GM19240 (cell line): ENCODE measurements at regions not wholly inside any gene's neighbourhood (a gene's known extent, or its start where the extent isn't known, plus 50 kb on each side); places are given as distances from the start of the nearest gene placed in this dataset.

ENCODE experiments used
- DNase-seq: peaks from one replicate; pipeline ENCODE4 v3.0.0; 2011; ENCODE audit warnings: low spot score; ENCODE audit not compliant: insufficient read length

GRCh38 chr2:145325485-145325884, 805.6 kb upstream of the ZEB2 start:
- DNase-seq: no peak

GRCh38 chr2:145324748-145325147, 804.8 kb upstream of the ZEB2 start:
- DNase-seq: no peak

- DNase-seq: no peak
Observed at GRCh38 chr2:145323512-145323911, 803.6 kb upstream of the ZEB2 start.

DNA sequence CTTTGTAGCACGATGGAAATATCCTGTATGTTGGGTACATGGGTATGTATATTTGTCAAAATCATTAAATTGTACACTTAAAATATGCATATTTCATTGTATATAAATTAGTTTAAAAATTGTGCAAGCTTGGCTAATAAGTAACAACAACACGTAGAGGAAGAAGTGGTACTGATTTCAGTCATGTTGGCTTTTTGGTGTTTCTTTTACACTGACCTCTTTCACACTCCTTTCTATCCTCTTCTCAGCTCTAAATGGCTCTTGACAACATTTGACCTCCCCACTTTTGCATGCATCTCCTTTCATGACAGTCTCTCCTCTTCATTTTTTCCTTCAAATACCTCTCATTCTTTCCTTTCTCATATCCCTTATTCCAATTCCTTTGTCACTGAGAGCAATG, 801.4 kb upstream of the ZEB2 start:
- DNase-seq: no peak

GRCh38 chr2:145316496-145316895, 796.6 kb upstream of the ZEB2 start:
- no peak for DNase-seq

DNA sequence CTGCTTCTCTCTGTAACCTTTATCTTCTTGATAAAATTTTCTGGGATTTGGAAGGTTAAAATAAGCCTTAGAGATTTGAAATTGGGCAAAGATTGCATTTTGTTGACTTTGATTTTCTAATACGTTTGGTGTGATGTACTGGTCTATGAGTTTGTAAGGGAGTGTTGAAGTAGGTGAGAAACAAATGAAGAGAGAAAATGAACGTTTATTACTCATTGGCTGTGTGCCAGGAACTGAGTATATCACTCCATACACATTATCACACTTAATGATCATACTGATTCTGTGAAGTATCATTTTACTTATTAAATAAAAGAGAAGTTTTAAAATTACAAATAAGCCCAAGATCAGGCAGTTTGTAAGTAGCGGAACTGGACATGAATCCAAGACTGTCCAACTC, 795.1 kb upstream of the ZEB2 start:
- DNase-seq: no peak

- no peak for DNase-seq
Observed at GRCh38 chr2:145314119-145314633, 794.3 kb upstream of the ZEB2 start.

- no peak for DNase-seq
Observed at GRCh38 chr2:145305889-145306288, 786.0 kb upstream of the ZEB2 start.

DNA sequence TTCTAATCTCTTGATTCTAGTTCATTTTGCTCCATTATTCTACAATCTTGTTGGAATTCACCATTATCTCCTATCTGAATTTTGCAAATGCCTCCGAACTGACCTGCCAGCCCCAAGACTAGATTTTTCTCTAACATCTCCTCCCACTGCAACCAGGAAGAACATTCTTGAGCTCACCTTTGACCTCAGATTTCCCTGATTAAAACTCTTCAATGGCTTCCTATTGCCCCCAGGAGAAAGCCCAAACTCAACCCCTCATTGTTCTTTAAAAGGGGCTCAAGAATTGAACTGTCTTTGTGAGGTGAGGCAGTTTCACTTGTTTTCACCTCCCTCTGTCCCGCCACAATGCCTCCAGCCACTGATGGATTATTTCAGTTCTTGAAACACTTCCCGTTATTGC, 784.6 kb upstream of the ZEB2 start:
- DNase-seq: no peak

DNA sequence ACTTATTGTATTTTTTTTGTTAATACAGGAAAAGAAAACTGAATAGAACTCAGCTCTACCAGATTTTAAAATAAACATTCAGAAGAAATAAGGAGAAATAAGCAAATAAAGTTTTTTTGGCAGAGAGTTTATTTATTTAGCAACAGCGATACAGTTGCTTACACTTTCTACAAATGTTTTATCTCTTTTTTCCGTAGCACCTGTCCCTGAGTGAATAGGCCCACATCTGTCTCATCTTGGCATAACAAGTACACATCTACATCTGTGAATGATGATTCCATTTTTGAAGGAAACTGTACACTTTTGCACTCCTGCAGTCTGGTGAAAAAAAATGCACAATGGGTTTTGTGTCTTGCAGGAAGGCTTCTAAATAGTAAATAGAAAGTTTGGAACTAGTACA, 783.6 kb upstream of the ZEB2 start:
- DNase-seq: no peak

DNA sequence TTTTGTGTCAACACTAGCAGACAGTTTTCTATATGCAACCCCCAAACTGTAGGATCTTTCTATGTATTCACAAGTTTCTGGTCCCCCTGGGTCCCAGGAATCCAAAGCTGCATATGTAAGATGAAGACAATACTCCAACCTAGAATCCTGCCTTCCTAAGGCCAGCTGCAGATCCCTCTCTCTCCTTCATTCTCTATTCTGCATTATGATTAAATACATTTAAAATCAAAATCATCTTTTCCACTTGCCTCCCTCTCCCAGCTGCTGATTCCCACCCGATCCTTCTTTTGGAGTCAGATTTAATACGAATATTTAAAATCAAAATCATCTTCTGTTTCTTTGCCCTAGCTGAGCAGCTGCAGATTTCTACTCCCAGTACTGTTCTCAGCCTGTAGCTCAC, 783.0 kb upstream of the ZEB2 start:
- DNase-seq: no peak

- DNase-seq: no peak
Observed at GRCh38 chr2:145302451-145302850, 782.5 kb upstream of the ZEB2 start.

GRCh38 chr2:145299368-145299767, 779.4 kb upstream of the ZEB2 start:
- DNase-seq: no peak

DNA sequence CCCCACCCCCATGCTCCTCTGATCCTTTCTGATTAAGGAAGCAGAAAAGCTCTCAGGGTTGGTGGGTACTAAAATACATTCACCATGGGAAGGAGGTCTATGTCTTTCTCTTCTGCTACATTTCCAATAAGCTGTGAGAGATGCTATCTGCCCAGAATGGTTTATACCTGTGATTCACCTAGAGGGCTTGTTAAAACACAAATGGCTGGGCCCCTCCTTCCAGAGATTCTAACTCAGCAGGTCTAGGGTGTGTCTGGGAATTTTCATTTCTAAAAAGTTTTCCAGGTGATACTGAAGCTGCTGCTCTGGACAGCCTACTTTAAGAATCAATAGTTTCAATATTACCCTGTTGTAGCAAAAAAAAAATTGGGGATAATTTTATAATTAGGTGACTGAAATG, 772.2 kb upstream of the ZEB2 start:
- DNase-seq: no peak

DNA sequence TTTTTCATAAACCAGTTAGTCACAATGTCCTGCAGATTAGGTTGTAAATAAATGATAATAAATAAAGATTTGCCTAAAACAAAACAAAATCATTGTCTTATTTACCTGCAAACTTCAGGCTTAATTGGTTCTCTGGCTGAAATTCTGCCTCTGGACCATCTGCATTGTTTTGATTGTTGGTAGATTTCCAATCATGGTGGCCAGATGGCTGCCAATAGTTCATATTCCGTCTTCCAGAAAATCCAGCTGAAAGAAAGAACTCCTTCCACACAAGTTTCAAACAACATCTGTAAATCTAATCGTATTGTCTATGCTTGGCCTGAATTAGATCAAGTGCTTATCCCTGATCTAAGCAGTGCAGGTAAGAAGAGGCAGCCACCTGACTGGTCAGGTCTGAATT, 771.1 kb upstream of the ZEB2 start:
- no peak for DNase-seq

GRCh38 chr2:145289946-145290345, 770.0 kb upstream of the ZEB2 start:
- DNase-seq: no peak

- no peak for DNase-seq
Observed at GRCh38 chr2:145288650-145289496, 769.0 kb upstream of the ZEB2 start.

DNA sequence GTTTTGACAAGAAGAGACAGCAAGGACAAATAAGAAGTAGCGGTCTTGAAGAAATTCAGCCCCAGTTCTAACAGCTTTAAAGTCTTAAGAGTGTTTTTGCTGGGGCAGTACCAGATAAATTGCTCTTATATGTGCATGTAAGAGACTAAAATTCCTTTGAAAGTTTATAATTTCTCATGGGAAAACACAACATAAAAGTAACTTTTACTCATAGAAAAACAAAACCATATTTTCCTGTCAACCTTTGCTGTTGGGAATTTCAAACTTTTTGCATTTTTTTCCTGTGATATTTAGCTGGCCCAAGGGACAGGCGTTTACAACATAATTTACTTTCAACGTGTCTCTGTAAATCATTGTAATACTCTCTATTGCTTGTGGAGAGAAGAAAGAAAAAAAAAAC, 767.8 kb upstream of the ZEB2 start:
- DNase-seq: no peak

- no peak for DNase-seq
Observed at GRCh38 chr2:145286716-145287275, 766.9 kb upstream of the ZEB2 start.

DNA sequence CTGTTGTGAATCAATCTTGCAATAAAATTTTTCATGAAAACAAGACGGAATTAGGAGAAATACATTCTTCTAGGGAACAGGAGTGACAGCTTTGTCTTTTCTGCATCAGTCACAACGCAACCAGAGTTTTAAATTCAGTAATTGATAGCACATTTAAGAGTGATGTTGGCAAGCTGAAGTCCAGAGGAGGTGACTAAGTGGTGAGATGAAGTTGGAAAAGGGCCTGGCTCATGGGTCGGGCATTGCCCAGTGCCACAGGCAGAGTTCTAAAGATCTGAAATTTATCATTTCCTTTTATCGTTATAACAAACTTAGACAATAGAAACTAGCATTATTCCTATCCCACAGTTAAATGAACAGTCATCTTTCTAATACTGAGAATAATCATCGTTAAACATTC, 764.6 kb upstream of the ZEB2 start:
- no peak for DNase-seq

DNA sequence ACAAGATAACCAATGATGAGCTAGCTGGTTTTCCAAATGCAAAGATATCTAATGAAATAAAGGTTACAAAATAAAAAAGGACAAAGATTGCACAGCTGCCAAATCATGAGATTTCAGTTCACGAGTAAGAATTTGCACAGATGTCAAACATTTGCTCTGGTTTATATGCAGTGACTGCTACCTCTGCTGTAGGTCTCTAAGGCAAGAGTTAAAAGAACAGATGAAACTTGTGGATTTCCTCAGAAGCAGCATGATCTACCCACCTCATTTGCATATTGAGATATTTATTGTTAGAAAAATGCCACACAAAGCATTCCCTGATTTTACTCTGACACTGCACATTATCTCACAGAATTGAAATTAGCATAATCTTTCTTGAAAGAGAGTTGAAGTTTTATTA, 763.2 kb upstream of the ZEB2 start:
- DNase-seq: no peak

DNA sequence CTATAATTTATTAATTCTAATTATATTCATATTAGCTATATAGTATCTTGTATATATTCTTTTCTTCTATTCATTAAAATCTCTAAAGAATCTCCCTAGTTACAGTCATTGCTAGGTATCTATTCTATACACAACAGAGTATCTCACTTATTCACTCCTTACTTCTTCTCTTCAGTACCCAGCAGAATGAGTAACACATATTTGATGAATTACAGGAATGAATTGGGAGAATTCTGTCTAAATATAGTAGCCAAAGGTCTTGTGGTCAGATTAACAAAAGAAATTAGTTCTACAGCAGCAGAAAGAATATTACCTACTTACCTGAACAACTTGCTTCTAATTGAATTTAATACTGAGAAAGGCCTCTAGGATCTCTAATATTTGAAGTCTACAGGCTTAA, 758.0 kb upstream of the ZEB2 start:
- DNase-seq: no peak

GRCh38 chr2:145273840-145274239, 753.9 kb upstream of the ZEB2 start:
- DNase-seq: no peak
